B cell (primary cell): ENCODE measurements at regions not wholly inside any gene's neighbourhood (a gene's known extent, or its start where the extent isn't known, plus 50 kb on each side); places are given as distances from the start of the nearest gene placed in this dataset.

Source experiments
- ATAC-seq: fragments of 200-7000 bp; cut with Tn5 transposase; one replicate; pipeline ENCODE4 v1.10.0; 2021; ENCODE audit warnings: low read depth, mild to moderate bottlenecking, moderate number of reproducible peaks, moderate library complexity
- CTCF ChIA-PET: fragments of 350-600 bp; sonication (Branson Sonifier 250); formaldehyde crosslinking; loops from one replicate; lab custom pipeline; 2021; ENCODE audit warnings: antibody characterized with exemption, inconsistent platforms; lab: Charles Lee
- POLR2A ChIA-PET: fragments of 350-600 bp; sonication (Branson Sonifier 250); formaldehyde crosslinking; loops from one replicate; lab custom pipeline; 2021; ENCODE audit warnings: antibody characterized with exemption; lab: Charles Lee
- DNase-seq: peaks from one replicate; pipeline ENCODE4 v3.0.0; 2013
- H2AFZ ChIP-seq: 2 replicates; pipeline ENCODE4 v1.6.1; 2012; ENCODE audit warnings: mild to moderate bottlenecking, low read depth, low read length; ENCODE audit not compliant: insufficient read depth, poor library complexity, severe bottlenecking
- H3K27ac ChIP-seq, 2 donors: 1 replicate in 1 of 2; 2 replicates in 1 of 2; pipeline ENCODE4 v1.5.1; 2012 to 2013; ENCODE audit warnings: low read length in 2 of 2, mild to moderate bottlenecking in 2 of 2, moderate library complexity in 1 of 2
- H3K27me3 ChIP-seq, 4 experiments: fragments of 200-600 bp in 1 of 4; sonication (generic) in 1 of 4; replicated peaks in 1 of 4; 1 replicate in 2 of 4; 2 replicates in 2 of 4; pipeline versions ENCODE4 v1.6.1 to v1.7.0; 2013 to 2016; ENCODE audit warnings: low read length in 3 of 4, mild to moderate bottlenecking in 2 of 4, mixed read lengths in 1 of 4, moderate library complexity in 1 of 4; ENCODE audit not compliant: insufficient read depth in 4 of 4, control insufficient read depth in 3 of 4; ENCODE audit errors: control extremely low read depth in 1 of 4
- H3K36me3 ChIP-seq, 2 experiments: replicated peaks in 1 of 2; 1 replicate in 1 of 2; 2 replicates in 1 of 2; pipeline versions ENCODE4 v1.6.1 to v1.7.1; 2013; ENCODE audit warnings: low read length in 1 of 2; ENCODE audit not compliant: insufficient read depth in 2 of 2, control insufficient read depth in 1 of 2; ENCODE audit errors: control extremely low read depth in 1 of 2, extremely low read depth in 1 of 2
- H3K4me1 ChIP-seq, 2 donors: fragments of 200-600 bp in 1 of 2; sonication (generic) in 1 of 2; 1 replicate in 1 of 2; 2 replicates in 1 of 2; pipeline versions ENCODE4 v1.5.1 to v1.6.1; 2013 to 2017; ENCODE audit warnings: low read length in 2 of 2; ENCODE audit not compliant: control insufficient read depth in 2 of 2, insufficient read depth in 2 of 2
- H3K4me2 ChIP-seq: replicated peaks from 2 replicates; pipeline ENCODE3; 2012; ENCODE audit warnings: mild to moderate bottlenecking, low read depth, low read length; ENCODE audit not compliant: poor library complexity, severe bottlenecking
- H3K4me3 ChIP-seq, 5 experiments: fragments of 200-600 bp in 1 of 5; sonication (generic) in 1 of 5; 1 replicate in 3 of 5; 2 replicates in 2 of 5; pipeline versions ENCODE4 v1.5.1 to v1.7.0; 2011 to 2016; ENCODE audit warnings: low read length in 4 of 5, mild to moderate bottlenecking in 4 of 5, low read depth in 2 of 5, control low read depth in 1 of 5, moderate library complexity in 1 of 5; ENCODE audit not compliant: insufficient read depth in 1 of 5; ENCODE audit errors: control extremely low read depth in 1 of 5, extremely low read depth in 1 of 5
- H3K79me2 ChIP-seq: fragments of 200-600 bp; sonication (generic); one replicate; pipeline ENCODE4 v1.6.0; 2016; ENCODE audit warnings: low read length; ENCODE audit not compliant: control insufficient read depth, insufficient read depth
- H3K9ac ChIP-seq: fragments of 200-600 bp; sonication (generic); 2 replicates; pipeline ENCODE4 v1.6.1; 2017; ENCODE audit warnings: mild to moderate bottlenecking, low read length, moderate library complexity
- H3K9me3 ChIP-seq, 3 donors: one replicate each; pipeline versions ENCODE4 v1.6.1 to v1.7.1; 2013; ENCODE audit warnings: low read length in 2 of 3; ENCODE audit not compliant: control insufficient read depth in 2 of 3, insufficient read depth in 1 of 3; ENCODE audit errors: control extremely low read depth in 1 of 3
- H4K20me1 ChIP-seq: 2 replicates; pipeline ENCODE4 v1.6.0; 2012; ENCODE audit warnings: mild to moderate bottlenecking, low read length; ENCODE audit not compliant: insufficient read depth, control insufficient read depth, poor library complexity, severe bottlenecking
- H3K27ac Mint-ChIP-seq: one replicate; pipeline ENCODE4 v1.8.0; 2021; ENCODE audit warnings: mixed read lengths
- H3K27me3 Mint-ChIP-seq: one replicate; pipeline ENCODE4 v1.8.0; 2021; ENCODE audit warnings: mixed read lengths
- H3K4me1 Mint-ChIP-seq: one replicate; pipeline ENCODE4 v1.8.0; 2021; ENCODE audit warnings: mixed read lengths
- H3K4me3 Mint-ChIP-seq: one replicate; pipeline ENCODE4 v1.8.0; 2021; ENCODE audit warnings: mixed read lengths
- H3K9me3 Mint-ChIP-seq: one replicate; pipeline ENCODE4 v1.8.0; 2022; ENCODE audit warnings: mixed read lengths; ENCODE audit not compliant: insufficient read depth
- CTCF ChIP-seq: fragments of 200-600 bp; IDR thresholded peaks from one replicate; pipeline ENCODE4 v1.8.0; 2022; ENCODE audit warnings: antibody characterized with exemption, mild to moderate bottlenecking
- EZH2 ChIP-seq: IDR thresholded peaks from 2 replicates; pipeline ENCODE4 v1.6.1; 2012; ENCODE audit warnings: borderline replicate concordance, low read depth, mild to moderate bottlenecking, moderate library complexity, low read length; ENCODE audit not compliant: insufficient read depth, poor library complexity, severe bottlenecking
- WGBS: methylation state at CpG from one replicate; pipeline ENCODE4 v1.1.5; 2013; ENCODE audit warnings: missing lambda C conversion rate; ENCODE audit not compliant: insufficient coverage; 5-methylcytosine and 5-hydroxymethylcytosine counted together
- intact Hi-C: fragments of 100-400 bp; cut with micrococcal nuclease; formaldehyde crosslinking; loops from one replicate; pipeline ENCODE4 v1.10.0; 2022

- DNase-seq (no peak), ATAC-seq (no peak)
- no peaks in the 10 kb centered on the region for H3K4me1 ChIP-seq
- no peaks in the 10 kb centered on the region for H3K27me3 ChIP-seq
- WGBS: no CpG with 5 or more reads among the region's 2 CpGs
- intact Hi-C loops: no loop called here
- H3K4me3 ChIP-seq: no peak overlapping the region
- ChIA-PET CTCF (no interaction called here), POLR2A (no interaction called here)
- no peaks in the 10 kb centered on the region for H3K27me3 Mint-ChIP-seq
- H3K9me3 ChIP-seq: no peaks in the 10 kb centered on the region
- no peak overlapping the region for H3K27ac Mint-ChIP-seq
- H3K36me3 ChIP-seq: no peaks in the 10 kb centered on the region
- no peak overlapping the region for H3K9ac ChIP-seq
- no peak overlapping the region for H3K4me2 ChIP-seq
- H3K79me2 ChIP-seq: no peaks in the 10 kb centered on the region
- H4K20me1 ChIP-seq: no peaks in the 10 kb centered on the region
- no peaks in the 10 kb centered on the region for H3K4me1 Mint-ChIP-seq
- no peak overlapping the region for H2AFZ ChIP-seq
- TF ChIP-seq CTCF: no peak
- TF ChIP-seq EZH2: no peak
- H3K9me3 Mint-ChIP-seq: no peaks in the 10 kb centered on the region
- H3K27ac ChIP-seq: no peak overlapping the region
- no peak overlapping the region for H3K4me3 Mint-ChIP-seq
Measured at GRCh38 chr10:84951616-84952015, 623.2 kb downstream of the CCSER2 start.

- Histone ChIP-seq H3K79me2 (no peaks in the 10 kb centered on the region), H3K9ac (no peak overlapping the region), H3K27me3 (no peaks in the 10 kb centered on the region), H3K9me3 (no peaks in the 10 kb centered on the region), H3K36me3 (no peaks in the 10 kb centered on the region), H2AFZ (no peak overlapping the region), H3K4me2 (no peak overlapping the region), H3K4me1 (no peaks in the 10 kb centered on the region), H3K4me3 (no peak overlapping the region), H3K27ac (no peak overlapping the region), H4K20me1 (no peaks in the 10 kb centered on the region)
- no peak overlapping the region for H3K4me3 Mint-ChIP-seq
- no peaks in the 10 kb centered on the region for H3K4me1 Mint-ChIP-seq
- TF ChIP-seq CTCF (no peak), EZH2 (no peak)
- ChIA-PET POLR2A (no interaction called here), CTCF (no interaction called here)
- no peak for DNase-seq
- H3K9me3 Mint-ChIP-seq: no peaks in the 10 kb centered on the region
- no peak overlapping the region for H3K27ac Mint-ChIP-seq
- no peaks in the 10 kb centered on the region for H3K27me3 Mint-ChIP-seq
- no peak for ATAC-seq
- intact Hi-C loops: no loop called here
Measured at GRCh38 chr10:84957427-84957826, 629.0 kb downstream of the CCSER2 start.
